ENCODE measurements at regions not wholly inside any gene's neighbourhood (a gene's known extent, or its start where the extent isn't known, plus 50 kb on each side); places are given as distances from the start of the nearest gene placed in this dataset.
"Not testable (repeated sequence)": the region's sequence is repeated elsewhere in the genome, so short reads cannot be mapped to it uniquely, and the experiment has no call there.

- DNase-seq: no peak
Observed at GRCh38 chr3:152769523-152769922, 65.4 kb upstream of the P2RY1 start.

- DNase-seq: no peak
Observed at GRCh38 chr3:152770296-152770695, 64.6 kb upstream of the P2RY1 start.

GRCh38 chr3:152771120-152771519, 63.8 kb upstream of the P2RY1 start:
- no peak for DNase-seq

GRCh38 chr3:152772674-152773225, 62.2 kb upstream of the P2RY1 start:
- no peak for DNase-seq

GRCh38 chr3:152773633-152774032, 61.3 kb upstream of the P2RY1 start:
- DNase-seq: no peak

GRCh38 chr3:152774230-152774629, 60.7 kb upstream of the P2RY1 start:
- not testable (repeated sequence) for DNase-seq

GRCh38 chr3:152778022-152778421, 56.9 kb upstream of the P2RY1 start:
- no peak for DNase-seq

GRCh38 chr3:152779653-152780052, 55.3 kb upstream of the P2RY1 start:
- DNase-seq: no peak

- no peak for DNase-seq
Observed at GRCh38 chr3:152780553-152780952, 54.4 kb upstream of the P2RY1 start.

- no peak for DNase-seq
Observed at GRCh38 chr3:152785051-152785450, 49.9 kb upstream of the P2RY1 start.
